ENCODE measurements at regions not wholly inside any gene's neighbourhood (a gene's known extent, or its start where the extent isn't known, plus 50 kb on each side); places are given as distances from the start of the nearest gene placed in this dataset.

DNA sequence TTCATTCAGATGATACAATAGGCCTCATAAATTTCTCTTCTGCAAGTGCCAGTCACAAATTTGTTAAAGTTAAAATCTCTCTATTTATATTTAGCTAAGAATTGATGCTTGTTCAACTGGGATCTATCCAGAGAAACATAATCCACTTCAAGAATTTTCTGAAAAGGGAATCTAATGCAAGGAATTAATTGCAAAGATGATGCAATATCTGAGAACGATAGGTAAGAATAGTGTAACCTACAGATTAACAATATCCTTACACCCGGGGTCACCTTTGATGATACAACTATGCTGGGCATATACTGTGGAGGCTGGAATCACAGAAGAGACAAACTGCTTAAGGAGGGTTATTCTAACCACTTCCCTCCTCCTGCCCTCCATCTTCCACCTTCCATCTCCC lies 295.1 kb downstream of the FOXG1 start:
- TF ChIP-seq ZNF8 (CRISPR knock-in tag; IDR thresholded peaks at IDR 0.05), result no peak
- TF ChIP-seq RARB (CRISPR knock-in tag; IDR thresholded peaks at IDR 0.05), result no peak
- TF ChIP-seq ZFP30 (CRISPR knock-in tag; IDR thresholded peaks at IDR 0.05), result no peak
- no peak for TF ChIP-seq ISL1 (CRISPR knock-in tag; IDR thresholded peaks at IDR 0.05)
- no peak for TF ChIP-seq ZFP3 (CRISPR knock-in tag; IDR thresholded peaks at IDR 0.05)
